Endothelial cell of umbilical vein (primary cell): ENCODE measurements at regions not wholly inside any gene's neighbourhood (a gene's known extent, or its start where the extent isn't known, plus 50 kb on each side); places are given as distances from the start of the nearest gene placed in this dataset.

Source experiments
- BruUV-seq: library from RNA; stranded (reverse); fragments of 400-500 nt; replicated peaks from 2 replicates; lab custom pipeline; 2021; lab: Mats Ljungman, UMichigan
- CTCF ChIA-PET: fragments of 300-600, 350-600 bp; sonication (Branson Sonifier 250); formaldehyde crosslinking; loops from one replicate; lab custom pipeline; 2021; ENCODE audit warnings: antibody characterized with exemption, inconsistent platforms; lab: Charles Lee
- POLR2A ChIA-PET: fragments of 300-600, 350-600 bp; sonication (Branson Sonifier 250); formaldehyde crosslinking; loops from one replicate; lab custom pipeline; 2021; ENCODE audit warnings: antibody characterized with exemption, inconsistent platforms; lab: Charles Lee
- DNase-seq: peaks from one replicate; pipeline ENCODE4 v3.0.0-alpha.2; 2011; ENCODE audit warnings: low read depth, low spot score
- FAIRE-seq: peaks from 2 replicates; lab custom pipeline; 2011; peaks lifted over from hg19 to GRCh38; lab: Jason Lieb, UNC
- H2AFZ ChIP-seq: 2 replicates; pipeline ENCODE4 v1.6.0; 2012; ENCODE audit warnings: low read depth, low read length, control low read depth, inconsistent platforms
- H3K27ac ChIP-seq: 2 replicates; pipeline ENCODE4 v1.5.1; 2011; ENCODE audit warnings: low read depth, mild to moderate bottlenecking, control low read depth, low read length, moderate library complexity; ENCODE audit not compliant: insufficient read depth
- H3K27me3 ChIP-seq, 2 experiments: 2 replicates each; pipeline versions ENCODE4 v1.6.0 to v1.6.1; 2011; ENCODE audit warnings: low read length in 2 of 2, mixed read lengths in 1 of 2; ENCODE audit not compliant: control insufficient read depth in 2 of 2, insufficient read depth in 2 of 2
- H3K36me3 ChIP-seq, 2 experiments: 2 replicates in 1 of 2; 3 replicates in 1 of 2; pipeline ENCODE4 v1.5.1; 2011; ENCODE audit warnings: low read length in 2 of 2, mild to moderate bottlenecking in 1 of 2, moderate library complexity in 1 of 2; ENCODE audit not compliant: control insufficient read depth in 2 of 2, insufficient read depth in 2 of 2; ENCODE audit errors: extremely low read depth in 1 of 2
- H3K4me1 ChIP-seq: 3 replicates; pipeline ENCODE4 v1.5.1; 2011; ENCODE audit warnings: mild to moderate bottlenecking, low read length; ENCODE audit not compliant: control insufficient read depth, insufficient read depth; ENCODE audit errors: extremely low read depth
- H3K4me2 ChIP-seq: 2 replicates; pipeline ENCODE4 v1.6.1; 2011; ENCODE audit warnings: low read length, control low read depth, mixed read lengths; ENCODE audit not compliant: insufficient read depth
- H3K4me3 ChIP-seq, 3 experiments: fragments of 200-600 bp in 1 of 3; sonication (generic), shearing (Covaris generic) in 1 of 3; replicated peaks in 1 of 3; 2 replicates each; pipeline ENCODE4 v1.5.1; 2011 to 2016; ENCODE audit warnings: control low read depth in 3 of 3, low read length in 3 of 3, mild to moderate bottlenecking in 2 of 3, inconsistent platforms in 1 of 3, low read depth in 1 of 3, moderate library complexity in 1 of 3; ENCODE audit not compliant: insufficient read depth in 1 of 3
- H3K79me2 ChIP-seq: 2 replicates; pipeline ENCODE4 v1.6.0; 2012; ENCODE audit warnings: low read length, inconsistent platforms; ENCODE audit not compliant: control insufficient read depth, insufficient read depth
- H3K9ac ChIP-seq: replicated peaks from 2 replicates; pipeline ENCODE3; 2011; ENCODE audit warnings: low read length, control low read depth; ENCODE audit not compliant: insufficient read depth; ENCODE audit errors: extremely low read depth
- H3K9me1 ChIP-seq: replicated peaks from 3 replicates; pipeline ENCODE4 v1.6.0; 2011; ENCODE audit warnings: mild to moderate bottlenecking, low read length; ENCODE audit not compliant: control insufficient read depth, insufficient read depth; ENCODE audit errors: extremely low read depth
- H3K9me3 ChIP-seq: replicated peaks from 2 replicates; pipeline ENCODE4 v1.5.1; 2012; ENCODE audit warnings: low read length, inconsistent platforms; ENCODE audit not compliant: control insufficient read depth, insufficient read depth
- H4K20me1 ChIP-seq: replicated peaks from 2 replicates; pipeline ENCODE3; 2011; ENCODE audit warnings: mild to moderate bottlenecking, low read length; ENCODE audit not compliant: control insufficient read depth, insufficient read depth; ENCODE audit errors: extremely low read depth
- CTCF ChIP-seq, 2 donors: IDR thresholded peaks; 1 replicate in 1 of 2; 2 replicates in 1 of 2; pipeline ENCODE4 v1.5.1; 2011; ENCODE audit warnings: low read length in 2 of 2, mild to moderate bottlenecking in 2 of 2, moderate library complexity in 2 of 2, control low read depth in 1 of 2, inconsistent platforms in 1 of 2, low read depth in 1 of 2; ENCODE audit not compliant: insufficient read depth in 1 of 2; ENCODE audit errors: extremely low read depth in 1 of 2
- EZH2 ChIP-seq: IDR thresholded peaks from 2 replicates; pipeline ENCODE4 v1.6.1; 2012; ENCODE audit warnings: borderline replicate concordance, low read depth, mild to moderate bottlenecking, moderate library complexity, low read length, inconsistent platforms; ENCODE audit not compliant: severe bottlenecking
- FOS ChIP-seq: IDR thresholded peaks from 2 replicates; pipeline ENCODE4 v1.6.1; 2011; ENCODE audit warnings: mild to moderate bottlenecking, low read length, moderate library complexity, borderline replicate concordance; ENCODE audit not compliant: insufficient read depth
- GATA2 ChIP-seq: IDR thresholded peaks from 2 replicates; pipeline ENCODE4 v1.7.0; 2011; ENCODE audit warnings: low read depth, mild to moderate bottlenecking, moderate library complexity, mixed read lengths, low read length; ENCODE audit not compliant: insufficient read length, insufficient read depth
- JUN ChIP-seq: IDR thresholded peaks from 2 replicates; pipeline ENCODE4 v1.6.1; 2011; ENCODE audit warnings: borderline replicate concordance, low read depth; ENCODE audit not compliant: insufficient read length, insufficient read depth
- MYC ChIP-seq: IDR thresholded peaks from one replicate; pipeline ENCODE4 v1.6.1; 2011; ENCODE audit warnings: mild to moderate bottlenecking, low read depth, low read length
- POLR2A ChIP-seq: IDR thresholded peaks from 2 replicates; pipeline ENCODE4 v1.6.1; 2012; ENCODE audit warnings: low read depth, mild to moderate bottlenecking, control low read depth, low read length
- POLR2AphosphoS5 ChIP-seq: IDR thresholded peaks from 2 replicates; pipeline ENCODE4 v1.6.1; 2012; ENCODE audit warnings: low read depth, mild to moderate bottlenecking, control low read depth, low read length, moderate library complexity; ENCODE audit not compliant: insufficient read depth
- dilution Hi-C: fragments of 300-500 bp; cut with MboI; formaldehyde crosslinking; loops from one replicate; pipeline ENCODE4 v1.15.0; 2019; ENCODE audit warnings: low sequenced_read_pairs; ENCODE audit not compliant: extremely low pct_ligation_motif_present
- intact Hi-C: fragments of 100-400 bp; cut with micrococcal nuclease; formaldehyde crosslinking; loops from one replicate; pipeline ENCODE4 v1.10.0; 2022
- TF ChIP-seq, protein P1 (sequence below): IDR thresholded peaks from 2 replicates; pipeline ENCODE4 v1.6.1; 2011; ENCODE audit not compliant: insufficient read depth, insufficient read length

DNA sequence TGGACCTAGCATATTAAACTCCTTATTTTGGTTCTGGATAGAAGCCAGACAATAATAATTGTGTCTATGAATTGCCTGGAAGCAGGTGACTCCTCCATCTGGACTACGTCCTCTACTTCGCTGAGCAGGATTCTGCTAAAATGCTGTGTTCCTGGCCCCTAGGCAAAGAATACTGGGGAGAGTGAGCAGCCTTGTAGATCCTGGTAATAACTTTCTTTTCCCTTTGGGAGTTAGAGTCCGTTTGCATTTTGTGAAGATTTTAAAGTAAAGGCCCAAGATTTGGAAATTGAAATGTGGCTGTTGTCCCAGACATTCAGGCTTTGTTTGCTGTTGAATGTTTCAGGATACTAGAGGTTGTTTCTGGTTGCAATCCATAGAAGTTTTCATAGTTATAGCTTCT lies 511.9 kb upstream of the KLF12 start:
- dilution Hi-C loops: no loop called here
- H3K4me2 ChIP-seq: no peak overlapping the region
- H3K4me1 ChIP-seq: no peaks in the 10 kb centered on the region
- no peaks in the 10 kb centered on the region for H4K20me1 ChIP-seq
- TF ChIP-seq CTCF (IDR thresholded peaks at IDR 0.05; ENCODE audit: extremely low read depth in 1 of 2, insufficient read depth in 1 of 2, low read depth in 1 of 2, low read length in 2 of 2) (no peak), FOS (no peak), POLR2A (no peak), MYC (no peak), EZH2 (no peak), POLR2AphosphoS5 (no peak), JUN (no peak), GATA2 (no peak)
- TF ChIP-seq, protein P1, sequence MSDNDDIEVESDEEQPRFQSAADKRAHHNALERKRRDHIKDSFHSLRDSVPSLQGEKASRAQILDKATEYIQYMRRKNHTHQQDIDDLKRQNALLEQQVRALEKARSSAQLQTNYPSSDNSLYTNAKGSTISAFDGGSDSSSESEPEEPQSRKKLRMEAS: no peak
- H2AFZ ChIP-seq: no peak overlapping the region
- H3K9ac ChIP-seq: no peak overlapping the region
- no peaks in the 10 kb centered on the region for H3K79me2 ChIP-seq
- no peak overlapping the region for H3K27ac ChIP-seq
- CTCF ChIA-PET: interaction anchor here (0.5 kb wide), 1 partner anchor 573 kb away, joined by 3 read pairs; no protein-coding TSS in a partner anchor
- FAIRE-seq: no peak
- DNase-seq: no peak
- no peaks in the 10 kb centered on the region for H3K9me1 ChIP-seq
- intact Hi-C loops: no loop called here
- BruUV-seq: no TSS peak
- peaks cover 0 to 4% of the 10 kb centered on the region in 2 experiments for H3K27me3 ChIP-seq
- H3K9me3 ChIP-seq: no peaks in the 10 kb centered on the region
- no peaks in the 10 kb centered on the region for H3K36me3 ChIP-seq
- POLR2A ChIA-PET: no interaction called here
- H3K4me3 ChIP-seq: no peak overlapping the region
